Testis (tissue), 2 donors: ENCODE measurements at regions not wholly inside any gene's neighbourhood (a gene's known extent, or its start where the extent isn't known, plus 50 kb on each side); places are given as distances from the start of the nearest gene placed in this dataset.

Experiments
- DNase-seq: peaks from one replicate; pipeline ENCODE4 v3.0.0-alpha.2; 2019
- H3K27ac ChIP-seq, 2 donors: fragments of 200-600 bp; sonication (generic); one replicate each; pipeline ENCODE4 v1.5.1; 2019
- H3K27me3 ChIP-seq: fragments of 200-600 bp; sonication (generic); one replicate; pipeline ENCODE4 v1.5.1; 2019
- H3K36me3 ChIP-seq: fragments of 200-600 bp; sonication (generic); one replicate; pipeline ENCODE4 v1.5.1; 2017; ENCODE audit warnings: low read depth; ENCODE audit errors: missing control alignments
- H3K4me1 ChIP-seq: fragments of 200-600 bp; sonication (generic); one replicate; pipeline ENCODE4 v1.5.1; 2019
- H3K4me3 ChIP-seq, 2 donors: fragments of 200-600 bp; sonication (generic); one replicate each; pipeline ENCODE4 v1.5.1; 2017 to 2019
- H3K9me3 ChIP-seq: fragments of 200-600 bp; sonication (generic); one replicate; pipeline ENCODE4 v1.5.1; 2017
- CTCF ChIP-seq, 3 experiments: fragments of 450-650 bp in 2 of 3; fragments of 200-600 bp in 1 of 3; sonication (generic) in 1 of 3; IDR thresholded peaks; one replicate each; pipeline ENCODE4 v1.5.1; 2016 to 2019; ENCODE audit warnings: antibody characterized with exemption in 3 of 3, mild to moderate bottlenecking in 2 of 3, moderate library complexity in 1 of 3
- POLR2A ChIP-seq: fragments of 450-650 bp; IDR thresholded peaks from one replicate; pipeline ENCODE4 v1.6.1; 2017; ENCODE audit warnings: antibody characterized with exemption, mild to moderate bottlenecking, moderate library complexity
- WGBS, 2 donors: methylation state at CpG; one replicate each; pipeline ENCODE4 v1.1.5; 2018; 5-methylcytosine and 5-hydroxymethylcytosine counted together
- intact Hi-C: fragments of 100-400 bp; cut with DNase I; formaldehyde crosslinking; loops from one replicate; pipeline ENCODE4 v1.15.1; 2023; ENCODE audit warnings: low total_unique reads

- Histone ChIP-seq H3K4me3 (no peak overlapping the region), H3K27ac (no peak overlapping the region)
- intact Hi-C loops, result no loop called here
Observed at GRCh38 chr11:90884181-90884580, 661.3 kb upstream of the CHORDC1 start.

GRCh38 chr11:90874986-90875385 is 652.1 kb upstream of the CHORDC1 start:
- no peaks in the 10 kb centered on the region for H3K36me3 ChIP-seq

More at GRCh38 chr11:90884181-90884580, 661.3 kb upstream of the CHORDC1 start:
- Histone ChIP-seq H3K27me3 (no peaks in the 10 kb centered on the region), H3K36me3 (no peaks in the 10 kb centered on the region), H3K4me1 (no peaks in the 10 kb centered on the region), H3K9me3 (no peaks in the 10 kb centered on the region)
- TF ChIP-seq CTCF (IDR thresholded peaks at IDR 0.05) (no peak), POLR2A (no peak)
- DNase-seq, result no peak

GRCh38 chr11:90874281-90874680 is 651.4 kb upstream of the CHORDC1 start:
- H3K27me3 ChIP-seq, result no peaks in the 10 kb centered on the region
- no peak for DNase-seq

More at GRCh38 chr11:90874986-90875385, 652.1 kb upstream of the CHORDC1 start:
- no peak overlapping the region for H3K27ac ChIP-seq
- intact Hi-C loops, result no loop called here
- no peaks in the 10 kb centered on the region for H3K27me3 ChIP-seq
- no peak for DNase-seq
- TF ChIP-seq CTCF (IDR thresholded peaks at IDR 0.05) (no peak), POLR2A (no peak)
- H3K4me1 ChIP-seq, result no peaks in the 10 kb centered on the region
- 73 to 86% methylated on average over 1 of the region's 1 CpG for WGBS, 2 donors
- no peaks in the 10 kb centered on the region for H3K9me3 ChIP-seq
- H3K4me3 ChIP-seq, result no peak overlapping the region

GRCh38 chr11:90867416-90867815 is 644.6 kb upstream of the CHORDC1 start:
- no peaks in the 10 kb centered on the region for H3K9me3 ChIP-seq

More at GRCh38 chr11:90874281-90874680, 651.4 kb upstream of the CHORDC1 start:
- Histone ChIP-seq H3K27ac (no peak overlapping the region), H3K4me3 (no peak overlapping the region), H3K4me1 (no peaks in the 10 kb centered on the region), H3K36me3 (no peaks in the 10 kb centered on the region), H3K9me3 (no peaks in the 10 kb centered on the region)
- no peak for TF ChIP-seq POLR2A
- TF ChIP-seq CTCF (IDR thresholded peaks at IDR 0.05), result no peak
- intact Hi-C loops, result no loop called here

More at GRCh38 chr11:90867416-90867815, 644.6 kb upstream of the CHORDC1 start:
- no peaks in the 10 kb centered on the region for H3K27me3 ChIP-seq
- intact Hi-C loops, result no loop called here
- no peaks in the 10 kb centered on the region for H3K4me1 ChIP-seq
- H3K27ac ChIP-seq, result no peak overlapping the region
- no peak overlapping the region for H3K4me3 ChIP-seq
- no peak for DNase-seq
- H3K36me3 ChIP-seq, result no peaks in the 10 kb centered on the region
- no peak for TF ChIP-seq POLR2A
- TF ChIP-seq CTCF (IDR thresholded peaks at IDR 0.05), result no peak
